Upper lobe of left lung (tissue), 6 donors: ENCODE measurements at regions not wholly inside any gene's neighbourhood (a gene's known extent, or its start where the extent isn't known, plus 50 kb on each side); places are given as distances from the start of the nearest gene placed in this dataset.

ENCODE experiments used
- ATAC-seq, 2 donors: fragments of 200-7000 bp; cut with Tn5 transposase; one replicate each; pipeline ENCODE4 v1.9.1; 2022; ENCODE audit warnings: mild to moderate bottlenecking in 2 of 2, moderate library complexity in 2 of 2; ENCODE audit not compliant: low FRiP score in 2 of 2
- DNase-seq, 2 donors: peaks; one replicate each; pipeline ENCODE4 v3.0.0-alpha.2; 2019 to 2020
- H3K27ac ChIP-seq, 4 donors: fragments of 200-600 bp; sonication (generic); one replicate each; pipeline ENCODE4 v1.5.1; 2016 to 2019
- H3K27me3 ChIP-seq, 4 donors: fragments of 200-600 bp; sonication (generic); one replicate each; pipeline ENCODE4 v1.5.1; 2017 to 2019
- H3K36me3 ChIP-seq, 4 donors: fragments of 200-600 bp; sonication (generic); one replicate each; pipeline ENCODE4 v1.5.1; 2016 to 2019
- H3K4me1 ChIP-seq, 4 donors: fragments of 200-600 bp; sonication (generic); one replicate each; pipeline ENCODE4 v1.5.1; 2018 to 2019
- H3K4me3 ChIP-seq, 4 donors: fragments of 200-600 bp; sonication (generic); one replicate each; pipeline ENCODE4 v1.5.1; 2017 to 2019; ENCODE audit warnings: mild to moderate bottlenecking in 2 of 4, moderate library complexity in 1 of 4
- H3K9me3 ChIP-seq, 4 donors: fragments of 200-600 bp; sonication (generic); one replicate each; pipeline ENCODE4 v1.5.1; 2018 to 2019
- CTCF ChIP-seq, 6 experiments: fragments of 450-650 bp in 4 of 6; fragments of 200-600 bp in 2 of 6; sonication (generic) in 2 of 6; IDR thresholded peaks; one replicate each; pipeline ENCODE4 v1.5.1; 2016 to 2019; ENCODE audit warnings: antibody characterized with exemption in 6 of 6
- EP300 ChIP-seq, 4 donors: sonication (generic); formaldehyde crosslinking; IDR thresholded peaks; one replicate each; pipeline ENCODE4 v1.5.1; 2017; ENCODE audit warnings: antibody characterized with exemption in 4 of 4, control low read depth in 2 of 4
- POLR2A ChIP-seq, 4 donors: fragments of 450-650 bp; IDR thresholded peaks; one replicate each; pipeline ENCODE4 v1.5.1; 2016 to 2017; ENCODE audit warnings: antibody characterized with exemption in 4 of 4, mild to moderate bottlenecking in 2 of 4
- POLR2AphosphoS5 ChIP-seq, 2 donors: sonication (generic); formaldehyde crosslinking; IDR thresholded peaks; one replicate each; pipeline ENCODE4 v1.5.1; 2017; ENCODE audit warnings: antibody characterized with exemption in 2 of 2
- WGBS, 2 donors: methylation state at CpG; one replicate each; pipeline ENCODE4 v1.1.5; 2017 to 2018; 5-methylcytosine and 5-hydroxymethylcytosine counted together
- donor health status: DM: no; HTN: no; CAD: no; lungs with moderate emphysema.
- donor health status: DM: no; HTN: yes; CAD: no; lungs with severe emphysema.

- no peaks in the 10 kb centered on the region for H3K36me3 ChIP-seq
- H3K27ac ChIP-seq: no peak overlapping the region
- DNase-seq: no peak
- no peaks in the 10 kb centered on the region for H3K27me3 ChIP-seq
- H3K4me3 ChIP-seq: no peak overlapping the region
- H3K4me1 ChIP-seq: no peaks in the 10 kb centered on the region
- 44 to 45% methylated on average over 3 of the region's 3 CpGs for WGBS, 2 donors
- H3K9me3 ChIP-seq: no peaks in the 10 kb centered on the region
- ATAC-seq: no peak
- no peak for TF ChIP-seq POLR2A (IDR thresholded peaks at IDR 0.05)
- no peak for TF ChIP-seq POLR2AphosphoS5 (IDR thresholded peaks at IDR 0.05)
- TF ChIP-seq EP300 (IDR thresholded peaks at IDR 0.05): no peak
- TF ChIP-seq CTCF (IDR thresholded peaks at IDR 0.05): no peak
These were observed 68.7 kb upstream of the SIMC1 start for GRCh38 chr5:176169393-176170063.

- Histone ChIP-seq H3K27me3 (no peaks in the 10 kb centered on the region), H3K27ac (no peak overlapping the region), H3K9me3 (no peaks in the 10 kb centered on the region), H3K4me1 (no peaks in the 10 kb centered on the region), H3K36me3 (no peaks in the 10 kb centered on the region), H3K4me3 (no peak overlapping the region)
- DNase-seq (no peak), ATAC-seq (no peak)
- no peak for TF ChIP-seq CTCF (IDR thresholded peaks at IDR 0.05)
- TF ChIP-seq EP300 (IDR thresholded peaks at IDR 0.05): no peak
- TF ChIP-seq POLR2A (IDR thresholded peaks at IDR 0.05): no peak
- TF ChIP-seq POLR2AphosphoS5 (IDR thresholded peaks at IDR 0.05): no peak
- 46 to 58% methylated on average over 2 of the region's 2 CpGs for WGBS, 2 donors
These were observed 68.1 kb upstream of the SIMC1 start for GRCh38 chr5:176170084-176170483.

GRCh38 chr5:176171171-176171760 lies 67.0 kb upstream of the SIMC1 start:
- Histone ChIP-seq H3K27ac (no peak overlapping the region), H3K36me3 (no peaks in the 10 kb centered on the region), H3K9me3 (no peaks in the 10 kb centered on the region), H3K4me3 (no peak overlapping the region), H3K4me1 (no peaks in the 10 kb centered on the region), H3K27me3 (no peaks in the 10 kb centered on the region)
- TF ChIP-seq POLR2A (IDR thresholded peaks at IDR 0.05) (no peak), CTCF (IDR thresholded peaks at IDR 0.05) (no peak), EP300 (IDR thresholded peaks at IDR 0.05) (no peak), POLR2AphosphoS5 (IDR thresholded peaks at IDR 0.05) (no peak)
- no peak for DNase-seq
- ATAC-seq: no peak
- 78 to 86% methylated on average over 11 of the region's 11 CpGs for WGBS, 2 donors

GRCh38 chr5:176172246-176172645 lies 66.0 kb upstream of the SIMC1 start:
- no peaks in the 10 kb centered on the region for H3K27me3 ChIP-seq
- 76 to 80% methylated on average over 7 of the region's 7 CpGs for WGBS, 2 donors

More at GRCh38 chr5:176172246-176172645, 66.0 kb upstream of the SIMC1 start:
- H3K4me1 ChIP-seq: no peaks in the 10 kb centered on the region
- ATAC-seq (no peak), DNase-seq (no peak)
- TF ChIP-seq POLR2A (IDR thresholded peaks at IDR 0.05) (no peak), CTCF (IDR thresholded peaks at IDR 0.05) (no peak), POLR2AphosphoS5 (IDR thresholded peaks at IDR 0.05) (no peak), EP300 (IDR thresholded peaks at IDR 0.05) (no peak)
- H3K27ac ChIP-seq: no peak overlapping the region
- no peaks in the 10 kb centered on the region for H3K36me3 ChIP-seq
- H3K9me3 ChIP-seq: no peaks in the 10 kb centered on the region
- H3K4me3 ChIP-seq: no peak overlapping the region
